OCI-LY3 (cell line): ENCODE measurements at regions not wholly inside any gene's neighbourhood (a gene's known extent, or its start where the extent isn't known, plus 50 kb on each side); places are given as distances from the start of the nearest gene placed in this dataset.

Source experiments
- EZH2phosphoT487 ChIP-seq: fragments of 200-600 bp; shearing (Covaris generic); IDR thresholded peaks from 2 replicates; pipeline ENCODE4 v1.6.1; 2018; ENCODE audit warnings: antibody characterized with exemption, mixed run types, low read depth
- TF ChIP-seq, protein P1 (sequence below): fragments of 200-600, 300-600 bp; sonication (generic); IDR thresholded peaks from 2 replicates; pipeline ENCODE4 v1.5.1; 2014; ENCODE audit warnings: antibody characterized with exemption, low read length, low read depth

- TF ChIP-seq, protein P1, sequence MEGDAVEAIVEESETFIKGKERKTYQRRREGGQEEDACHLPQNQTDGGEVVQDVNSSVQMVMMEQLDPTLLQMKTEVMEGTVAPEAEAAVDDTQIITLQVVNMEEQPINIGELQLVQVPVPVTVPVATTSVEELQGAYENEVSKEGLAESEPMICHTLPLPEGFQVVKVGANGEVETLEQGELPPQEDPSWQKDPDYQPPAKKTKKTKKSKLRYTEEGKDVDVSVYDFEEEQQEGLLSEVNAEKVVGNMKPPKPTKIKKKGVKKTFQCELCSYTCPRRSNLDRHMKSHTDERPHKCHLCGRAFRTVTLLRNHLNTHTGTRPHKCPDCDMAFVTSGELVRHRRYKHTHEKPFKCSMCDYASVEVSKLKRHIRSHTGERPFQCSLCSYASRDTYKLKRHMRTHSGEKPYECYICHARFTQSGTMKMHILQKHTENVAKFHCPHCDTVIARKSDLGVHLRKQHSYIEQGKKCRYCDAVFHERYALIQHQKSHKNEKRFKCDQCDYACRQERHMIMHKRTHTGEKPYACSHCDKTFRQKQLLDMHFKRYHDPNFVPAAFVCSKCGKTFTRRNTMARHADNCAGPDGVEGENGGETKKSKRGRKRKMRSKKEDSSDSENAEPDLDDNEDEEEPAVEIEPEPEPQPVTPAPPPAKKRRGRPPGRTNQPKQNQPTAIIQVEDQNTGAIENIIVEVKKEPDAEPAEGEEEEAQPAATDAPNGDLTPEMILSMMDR, result no peak
- TF ChIP-seq EZH2phosphoT487, result no peak
These were observed 119.2 kb downstream of the MBL2 start for GRCh38 chr10:52653263-52653909.
